ENCODE measurements at regions not wholly inside any gene's neighbourhood (a gene's known extent, or its start where the extent isn't known, plus 50 kb on each side); places are given as distances from the start of the nearest gene placed in this dataset.

- intact Hi-C loops (cut with micrococcal nuclease; ENCODE audit: unreplicated experiment), result no loop called here
Observed at GRCh38 chr18:46334868-46335281, 230.7 kb downstream of the HAUS1 start.

GRCh38 chr18:46335534-46336101, 231.4 kb downstream of the HAUS1 start:
- Histone ChIP-seq H3K36me3 (ENCODE audit: control insufficient read depth, insufficient read depth, low read length) (no peaks in the 10 kb centered on the region), H3K27ac (ENCODE audit: low read length) (no peak overlapping the region)
- CTCF ChIA-PET, result no interaction called here

More at GRCh38 chr18:46334868-46335281, 230.7 kb downstream of the HAUS1 start:
- Histone ChIP-seq H3K36me3 (ENCODE audit: control insufficient read depth, insufficient read depth, low read length) (no peaks in the 10 kb centered on the region), H3K4me3 (ENCODE audit: low read depth in 2 of 2, low read length in 2 of 2) (peak overlapping the region in 1 of 2 experiments; percentile 18; a peak in 1 of 4 replicates), H3K27ac (ENCODE audit: low read length) (no peak overlapping the region), H3K4me1 (ENCODE audit: control insufficient read depth, insufficient read depth, low read length) (no peaks in the 10 kb centered on the region), H3K9me3 (ENCODE audit: control insufficient read depth, insufficient read depth, low read depth, low read length) (no peaks in the 10 kb centered on the region), H3K27me3 (ENCODE audit: control insufficient read depth, insufficient read depth, low read length) (no peaks in the 10 kb centered on the region)
- DNase-seq (ENCODE audit: low read depth, low spot score) (no peak), ATAC-seq (no peak)
- TF ChIP-seq, protein P1, sequence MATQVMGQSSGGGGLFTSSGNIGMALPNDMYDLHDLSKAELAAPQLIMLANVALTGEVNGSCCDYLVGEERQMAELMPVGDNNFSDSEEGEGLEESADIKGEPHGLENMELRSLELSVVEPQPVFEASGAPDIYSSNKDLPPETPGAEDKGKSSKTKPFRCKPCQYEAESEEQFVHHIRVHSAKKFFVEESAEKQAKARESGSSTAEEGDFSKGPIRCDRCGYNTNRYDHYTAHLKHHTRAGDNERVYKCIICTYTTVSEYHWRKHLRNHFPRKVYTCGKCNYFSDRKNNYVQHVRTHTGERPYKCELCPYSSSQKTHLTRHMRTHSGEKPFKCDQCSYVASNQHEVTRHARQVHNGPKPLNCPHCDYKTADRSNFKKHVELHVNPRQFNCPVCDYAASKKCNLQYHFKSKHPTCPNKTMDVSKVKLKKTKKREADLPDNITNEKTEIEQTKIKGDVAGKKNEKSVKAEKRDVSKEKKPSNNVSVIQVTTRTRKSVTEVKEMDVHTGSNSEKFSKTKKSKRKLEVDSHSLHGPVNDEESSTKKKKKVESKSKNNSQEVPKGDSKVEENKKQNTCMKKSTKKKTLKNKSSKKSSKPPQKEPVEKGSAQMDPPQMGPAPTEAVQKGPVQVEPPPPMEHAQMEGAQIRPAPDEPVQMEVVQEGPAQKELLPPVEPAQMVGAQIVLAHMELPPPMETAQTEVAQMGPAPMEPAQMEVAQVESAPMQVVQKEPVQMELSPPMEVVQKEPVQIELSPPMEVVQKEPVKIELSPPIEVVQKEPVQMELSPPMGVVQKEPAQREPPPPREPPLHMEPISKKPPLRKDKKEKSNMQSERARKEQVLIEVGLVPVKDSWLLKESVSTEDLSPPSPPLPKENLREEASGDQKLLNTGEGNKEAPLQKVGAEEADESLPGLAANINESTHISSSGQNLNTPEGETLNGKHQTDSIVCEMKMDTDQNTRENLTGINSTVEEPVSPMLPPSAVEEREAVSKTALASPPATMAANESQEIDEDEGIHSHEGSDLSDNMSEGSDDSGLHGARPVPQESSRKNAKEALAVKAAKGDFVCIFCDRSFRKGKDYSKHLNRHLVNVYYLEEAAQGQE (IDR thresholded peaks at IDR 0.05; ENCODE audit: insufficient read depth in 1 of 2, low read depth in 2 of 2, low read length in 1 of 2), result no peak
- TF ChIP-seq POLR2AphosphoS5 (IDR thresholded peaks at IDR 0.05; ENCODE audit: low read depth, low read length), result no peak
- no peak for TF ChIP-seq SIN3A (IDR thresholded peaks at IDR 0.05; ENCODE audit: borderline replicate concordance, insufficient read depth, low read depth, low read length)
- no peak for TF ChIP-seq TCF7L2 (IDR thresholded peaks at IDR 0.05; ENCODE audit: low read depth, low read length)
- TF ChIP-seq CTCF (IDR thresholded peaks at IDR 0.05), result no peak
- in situ Hi-C loops (cut with HindIII; ENCODE audit: low pct_unique_long_range_greater_than_20kb, low sequenced_read_pairs), result no loop called here
- ChIA-PET CTCF (interaction anchor here (0.6 kb wide), 1 partner anchor 182 kb away, joined by 3 read pairs; no protein-coding TSS in a partner anchor), POLR2A (no interaction called here)
- no TSS peak for BruUV-seq (replicated peaks)

More at GRCh38 chr18:46335534-46336101, 231.4 kb downstream of the HAUS1 start:
- intact Hi-C loops (cut with micrococcal nuclease; ENCODE audit: unreplicated experiment), result no loop called here
- Histone ChIP-seq H3K27me3 (ENCODE audit: control insufficient read depth, insufficient read depth, low read length) (no peaks in the 10 kb centered on the region), H3K9me3 (ENCODE audit: control insufficient read depth, insufficient read depth, low read depth, low read length) (no peaks in the 10 kb centered on the region), H3K4me3 (ENCODE audit: low read depth in 2 of 2, low read length in 2 of 2) (no peak overlapping the region; a peak in 1 of 4 replicates), H3K4me1 (ENCODE audit: control insufficient read depth, insufficient read depth, low read length) (no peaks in the 10 kb centered on the region)
- POLR2A ChIA-PET, result no interaction called here
- in situ Hi-C loops (cut with HindIII; ENCODE audit: low pct_unique_long_range_greater_than_20kb, low sequenced_read_pairs), result no loop called here
- TF ChIP-seq TCF7L2 (IDR thresholded peaks at IDR 0.05; ENCODE audit: low read depth, low read length) (no peak), CTCF (IDR thresholded peaks at IDR 0.05) (no peak), POLR2AphosphoS5 (IDR thresholded peaks at IDR 0.05; ENCODE audit: low read depth, low read length) (no peak), SIN3A (IDR thresholded peaks at IDR 0.05; ENCODE audit: borderline replicate concordance, insufficient read depth, low read depth, low read length) (no peak)
- TF ChIP-seq, protein P1 (IDR thresholded peaks at IDR 0.05; ENCODE audit: insufficient read depth in 1 of 2, low read depth in 2 of 2, low read length in 1 of 2), result no peak
- no peak for ATAC-seq
- BruUV-seq (replicated peaks), result no TSS peak
- no peak for DNase-seq (ENCODE audit: low read depth, low spot score)

Measured in Panc1 (cell line).